ENCODE measurements at regions not wholly inside any gene's neighbourhood (a gene's known extent, or its start where the extent isn't known, plus 50 kb on each side); places are given as distances from the start of the nearest gene placed in this dataset.

DNA sequence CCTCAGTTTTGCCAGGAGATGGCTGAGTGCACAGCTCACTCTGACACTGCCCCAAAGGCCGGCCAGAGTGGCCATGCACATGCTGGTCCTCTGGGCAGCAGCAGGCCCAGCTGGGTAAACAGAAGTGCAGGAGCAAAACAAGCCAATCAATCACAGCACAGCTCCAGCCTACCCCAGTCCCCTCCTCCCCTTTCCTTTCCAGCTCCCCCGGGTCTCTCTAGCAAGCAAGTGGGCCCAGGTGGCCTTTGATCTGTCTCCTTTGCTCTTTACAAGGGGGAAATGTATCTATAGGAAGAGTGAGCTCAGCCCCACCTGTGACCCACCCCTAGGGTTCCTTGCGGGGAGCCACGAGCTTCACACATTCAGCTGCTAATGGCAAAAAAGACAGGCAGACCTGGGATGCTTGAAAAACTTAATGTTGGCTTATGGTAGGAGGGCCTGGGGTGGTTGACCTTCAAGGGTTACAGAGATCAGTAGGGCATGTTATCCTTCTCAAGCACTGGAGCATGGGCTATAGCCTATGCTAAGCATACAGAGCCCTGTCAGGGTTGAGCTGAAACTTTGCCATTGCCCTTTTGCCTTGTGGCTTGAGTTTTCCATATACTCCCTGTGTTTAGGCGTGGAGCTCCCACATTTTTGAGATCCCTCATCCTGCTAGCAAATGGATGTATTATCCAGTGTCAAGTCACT lies 57.8 kb upstream of the PLAC1 start:
- no peak for TF ChIP-seq CTCF (IDR thresholded peaks at IDR 0.05)
- TF ChIP-seq POLR2A (IDR thresholded peaks at IDR 0.05), result no peak
- no peak for DNase-seq
- no peak overlapping the region for H3K27ac ChIP-seq
- H3K4me3 ChIP-seq, result no peak overlapping the region
- H3K4me1 ChIP-seq, result no peaks in the 10 kb centered on the region
- no peaks in the 10 kb centered on the region for H3K27me3 ChIP-seq
- WGBS, 2 donors, result 76% methylated on average over 2 of the region's 5 CpGs; no CpG with 5 or more reads in 1 of the 2 donors
- intact Hi-C loops (cut with DNase I; ENCODE audit: low total_unique reads), result no loop called here
- H3K36me3 ChIP-seq (ENCODE audit: low read depth, missing control alignments), result no peaks in the 10 kb centered on the region
- H3K9me3 ChIP-seq, result no peaks in the 10 kb centered on the region

DNA sequence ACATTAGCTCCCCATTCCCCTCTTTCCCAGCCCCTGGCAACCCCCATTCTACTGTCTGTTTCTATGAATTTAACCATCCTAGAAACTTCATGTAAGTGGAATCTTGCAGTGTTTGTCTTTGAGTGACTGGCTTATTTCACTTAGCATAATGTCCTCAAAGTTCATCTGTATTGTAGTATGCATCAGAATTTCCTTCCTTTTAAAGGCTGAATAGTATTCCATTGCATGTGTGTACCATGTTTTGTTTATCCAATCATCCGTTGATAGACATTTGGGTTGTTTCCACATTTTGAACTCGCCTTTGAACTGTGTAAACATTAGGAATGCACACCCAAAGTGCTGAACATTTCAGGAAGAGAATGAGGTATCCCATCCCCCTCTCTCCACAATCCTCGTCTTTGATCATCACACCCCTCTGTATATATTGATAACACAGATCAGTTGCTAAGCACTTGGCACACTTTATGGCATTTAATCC lies 56.4 kb upstream of the PLAC1 start:
- Histone ChIP-seq H3K27ac (no peak overlapping the region), H3K4me1 (no peaks in the 10 kb centered on the region), H3K27me3 (no peaks in the 10 kb centered on the region), H3K4me3 (no peak overlapping the region), H3K36me3 (ENCODE audit: low read depth, missing control alignments) (no peaks in the 10 kb centered on the region), H3K9me3 (no peaks in the 10 kb centered on the region)
- intact Hi-C loops (cut with DNase I; ENCODE audit: low total_unique reads), result no loop called here
- TF ChIP-seq CTCF (IDR thresholded peaks at IDR 0.05), result no peak
- no peak for TF ChIP-seq POLR2A (IDR thresholded peaks at IDR 0.05)
- WGBS, 2 donors, result 93 to 95% methylated on average over 3 of the region's 3 CpGs
- no peak for DNase-seq

GRCh38 chrX:134713618-134714107 lies 55.4 kb upstream of the PLAC1 start:
- DNase-seq, result no peak
- Histone ChIP-seq H3K36me3 (ENCODE audit: low read depth, missing control alignments) (no peaks in the 10 kb centered on the region), H3K4me1 (no peaks in the 10 kb centered on the region), H3K9me3 (no peaks in the 10 kb centered on the region), H3K27me3 (no peaks in the 10 kb centered on the region), H3K27ac (no peak overlapping the region), H3K4me3 (no peak overlapping the region)
- 39 to 53% methylated on average over 8 to 10 of the region's 10 CpGs for WGBS, 2 donors
- intact Hi-C loops (cut with DNase I; ENCODE audit: low total_unique reads), result no loop called here
- TF ChIP-seq POLR2A (IDR thresholded peaks at IDR 0.05), result no peak
- no peak for TF ChIP-seq CTCF (IDR thresholded peaks at IDR 0.05)

GRCh38 chrX:134712272-134712671 lies 54.0 kb upstream of the PLAC1 start:
- H3K27me3 ChIP-seq, result no peaks in the 10 kb centered on the region
- 42 to 70% methylated on average over 3 of the region's 3 CpGs for WGBS, 2 donors
- H3K36me3 ChIP-seq (ENCODE audit: low read depth, missing control alignments), result no peaks in the 10 kb centered on the region
- DNase-seq, result no peak
- TF ChIP-seq CTCF (IDR thresholded peaks at IDR 0.05) (no peak), POLR2A (IDR thresholded peaks at IDR 0.05) (no peak)
- no peaks in the 10 kb centered on the region for H3K4me1 ChIP-seq
- no peak overlapping the region for H3K27ac ChIP-seq
- intact Hi-C loops (cut with DNase I; ENCODE audit: low total_unique reads), result no loop called here
- no peak overlapping the region for H3K4me3 ChIP-seq
- no peaks in the 10 kb centered on the region for H3K9me3 ChIP-seq
